HCT116 (cell line): ENCODE measurements at regions not wholly inside any gene's neighbourhood (a gene's known extent, or its start where the extent isn't known, plus 50 kb on each side); places are given as distances from the start of the nearest gene placed in this dataset.

Source experiments
- POLR2A ChIP-seq: IDR thresholded peaks from 2 replicates; pipeline ENCODE4 v1.7.0; 2011; ENCODE audit warnings: borderline replicate concordance; ENCODE audit not compliant: insufficient read depth, insufficient read length; ENCODE audit errors: extremely low read depth
- SP1 ChIP-seq: IDR thresholded peaks from 2 replicates; pipeline ENCODE4 v1.6.1; 2012; ENCODE audit warnings: low read depth
- TF ChIP-seq, protein P1 (sequence below), 3 experiments: fragments of 200-600 bp in 1 of 3; sonication (generic) in 1 of 3; IDR thresholded peaks in 2 of 3; conservative IDR thresholded peaks in 1 of 3; 2 replicates each; pipeline ENCODE4 v1.5.1; 2012 to 2017; ENCODE audit warnings: low read depth in 2 of 3, low read length in 2 of 3, antibody characterized with exemption in 1 of 3, borderline replicate concordance in 1 of 3, control low read depth in 1 of 3, mild to moderate bottlenecking in 1 of 3, mixed read lengths in 1 of 3, mixed run types in 1 of 3, moderate library complexity in 1 of 3; ENCODE audit not compliant: insufficient read depth in 1 of 3

DNA sequence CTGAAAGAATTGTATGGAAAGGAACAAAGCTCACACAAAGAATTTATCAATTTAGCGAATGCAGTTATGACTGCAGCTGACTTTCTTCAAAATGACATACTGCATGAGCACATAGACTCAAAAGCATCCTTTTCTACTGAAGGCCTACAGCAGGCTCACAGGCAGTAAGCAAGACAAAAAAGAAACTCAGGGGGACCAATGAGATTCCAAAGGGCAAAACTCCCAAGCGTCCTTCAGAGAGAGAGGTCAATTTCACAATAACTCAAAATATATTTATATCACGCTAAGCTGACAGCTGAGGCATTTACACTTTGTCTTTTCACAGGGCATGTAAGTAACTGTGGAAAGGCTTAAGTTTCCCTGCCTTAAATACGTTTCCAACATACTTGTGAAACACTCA is 427.9 kb upstream of the RASGRP1 start:
- TF ChIP-seq, protein P1, sequence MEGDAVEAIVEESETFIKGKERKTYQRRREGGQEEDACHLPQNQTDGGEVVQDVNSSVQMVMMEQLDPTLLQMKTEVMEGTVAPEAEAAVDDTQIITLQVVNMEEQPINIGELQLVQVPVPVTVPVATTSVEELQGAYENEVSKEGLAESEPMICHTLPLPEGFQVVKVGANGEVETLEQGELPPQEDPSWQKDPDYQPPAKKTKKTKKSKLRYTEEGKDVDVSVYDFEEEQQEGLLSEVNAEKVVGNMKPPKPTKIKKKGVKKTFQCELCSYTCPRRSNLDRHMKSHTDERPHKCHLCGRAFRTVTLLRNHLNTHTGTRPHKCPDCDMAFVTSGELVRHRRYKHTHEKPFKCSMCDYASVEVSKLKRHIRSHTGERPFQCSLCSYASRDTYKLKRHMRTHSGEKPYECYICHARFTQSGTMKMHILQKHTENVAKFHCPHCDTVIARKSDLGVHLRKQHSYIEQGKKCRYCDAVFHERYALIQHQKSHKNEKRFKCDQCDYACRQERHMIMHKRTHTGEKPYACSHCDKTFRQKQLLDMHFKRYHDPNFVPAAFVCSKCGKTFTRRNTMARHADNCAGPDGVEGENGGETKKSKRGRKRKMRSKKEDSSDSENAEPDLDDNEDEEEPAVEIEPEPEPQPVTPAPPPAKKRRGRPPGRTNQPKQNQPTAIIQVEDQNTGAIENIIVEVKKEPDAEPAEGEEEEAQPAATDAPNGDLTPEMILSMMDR (IDR thresholded peaks at IDR 0.05 in 2 of 3, conservative IDR thresholded peaks at IDR 0.05 in 1 of 3; ENCODE audit: borderline replicate concordance in 1 of 3, insufficient read depth in 1 of 3, low read depth in 2 of 3, low read length in 2 of 3): no peak
- TF ChIP-seq SP1 (no peak), POLR2A (no peak)
